NCI-H2196 treated with DMSO at 0.1 percent for 48 hours (cell line): ENCODE measurements at regions not wholly inside any gene's neighbourhood (a gene's known extent, or its start where the extent isn't known, plus 50 kb on each side); places are given as distances from the start of the nearest gene placed in this dataset.

Source experiments
- DNase-seq: peaks from one replicate; lab custom pipeline; 2025; ENCODE audit not compliant: unreplicated experiment; lab: John Stamatoyannopoulos, UW

GRCh38 chr6:12420626-12421025 lies 130.5 kb downstream of the EDN1 start:
- no peak for DNase-seq

- DNase-seq, result no peak
Observed at GRCh38 chr6:12421596-12421995, 131.4 kb downstream of the EDN1 start.

- DNase-seq, result no peak
Observed at GRCh38 chr6:12422848-12423247, 132.7 kb downstream of the EDN1 start.

GRCh38 chr6:12423832-12424231 lies 133.7 kb downstream of the EDN1 start:
- DNase-seq, result no peak

- no peak for DNase-seq
Observed at GRCh38 chr6:12426121-12426520, 136.0 kb downstream of the EDN1 start.

GRCh38 chr6:12431023-12431422 lies 140.9 kb downstream of the EDN1 start:
- DNase-seq, result no peak

- DNase-seq, result no peak
Observed at GRCh38 chr6:12436224-12436623, 146.1 kb downstream of the EDN1 start.

GRCh38 chr6:12436683-12437082 lies 146.5 kb downstream of the EDN1 start:
- no peak for DNase-seq

GRCh38 chr6:12439296-12439695 lies 149.1 kb downstream of the EDN1 start:
- no peak for DNase-seq

- no peak for DNase-seq
Observed at GRCh38 chr6:12440981-12441380, 150.8 kb downstream of the EDN1 start.

GRCh38 chr6:12442455-12442854 lies 152.3 kb downstream of the EDN1 start:
- no peak for DNase-seq

GRCh38 chr6:12446394-12446793 lies 156.2 kb downstream of the EDN1 start:
- no peak for DNase-seq

- DNase-seq, result no peak
Observed at GRCh38 chr6:12449447-12449846, 159.3 kb downstream of the EDN1 start.

GRCh38 chr6:12450467-12450866 lies 160.3 kb downstream of the EDN1 start:
- no peak for DNase-seq

GRCh38 chr6:12456343-12456742 lies 166.2 kb downstream of the EDN1 start:
- DNase-seq, result no peak

GRCh38 chr6:12457094-12457493 lies 166.9 kb downstream of the EDN1 start:
- DNase-seq, result no peak

- no peak for DNase-seq
Observed at GRCh38 chr6:12458558-12458957, 168.4 kb downstream of the EDN1 start.

- DNase-seq, result no peak
Observed at GRCh38 chr6:12459945-12460661, 169.9 kb downstream of the EDN1 start.

- DNase-seq, result no peak
Observed at GRCh38 chr6:12467706-12468670, 177.8 kb downstream of the EDN1 start.

- DNase-seq, result no peak
Observed at GRCh38 chr6:12472601-12473038, 182.5 kb downstream of the EDN1 start.

- no peak for DNase-seq
Observed at GRCh38 chr6:12473494-12473893, 183.3 kb downstream of the EDN1 start.
